Transverse colon (tissue), 4 donors: ENCODE measurements at regions not wholly inside any gene's neighbourhood (a gene's known extent, or its start where the extent isn't known, plus 50 kb on each side); places are given as distances from the start of the nearest gene placed in this dataset.

Experiments
- DNase-seq: peaks from one replicate; pipeline ENCODE4 v3.0.0-alpha.2; 2019
- H3K27ac ChIP-seq, 4 donors: fragments of 200-600 bp; sonication (generic); 2 replicates each; pipeline ENCODE4 v1.5.1; 2016 to 2018; ENCODE audit warnings: inconsistent platforms in 4 of 4
- H3K27me3 ChIP-seq: fragments of 200-600 bp; sonication (generic); 2 replicates; pipeline ENCODE4 v1.5.1; 2017; ENCODE audit warnings: inconsistent platforms
- H3K36me3 ChIP-seq, 4 donors: fragments of 200-600 bp; sonication (generic); 2 replicates each; pipeline ENCODE4 v1.5.1; 2017 to 2019; ENCODE audit warnings: inconsistent platforms in 4 of 4
- H3K4me1 ChIP-seq, 4 donors: fragments of 200-600 bp; sonication (generic); 2 replicates each; pipeline ENCODE4 v1.5.1; 2017 to 2020; ENCODE audit warnings: inconsistent platforms in 4 of 4
- H3K4me3 ChIP-seq, 4 donors: fragments of 200-600 bp; sonication (generic); 1 replicate in 1 of 4; 2 replicates in 3 of 4; pipeline versions ENCODE4 v1.5.1 to v1.6.1; 2017 to 2019; ENCODE audit warnings: inconsistent platforms in 4 of 4
- H3K9me3 ChIP-seq, 2 donors: fragments of 200-600 bp; sonication (generic); 2 replicates each; pipeline ENCODE4 v1.5.1; 2017 to 2019; ENCODE audit warnings: inconsistent platforms in 2 of 2
- CTCF ChIP-seq, 5 experiments: fragments of 200-600 bp in 3 of 5; fragments of 450-650 bp in 2 of 5; sonication (generic) in 3 of 5; IDR thresholded peaks; 1 replicate in 2 of 5; 2 replicates in 3 of 5; pipeline ENCODE4 v1.5.1; 2016 to 2017; ENCODE audit warnings: antibody characterized with exemption in 5 of 5, inconsistent platforms in 3 of 5, mild to moderate bottlenecking in 2 of 5, moderate library complexity in 1 of 5
- EP300 ChIP-seq: sonication (generic); formaldehyde crosslinking; IDR thresholded peaks from one replicate; pipeline ENCODE4 v1.6.1; 2017; ENCODE audit warnings: antibody characterized with exemption, low read depth
- POLR2A ChIP-seq: fragments of 450-650 bp; IDR thresholded peaks from one replicate; pipeline ENCODE4 v1.6.1; 2016; ENCODE audit warnings: antibody characterized with exemption, mild to moderate bottlenecking, moderate library complexity
- POLR2AphosphoS5 ChIP-seq, 3 donors: sonication (generic); formaldehyde crosslinking; IDR thresholded peaks; one replicate each; pipeline ENCODE4 v1.6.1; 2016; ENCODE audit warnings: antibody characterized with exemption in 3 of 3
- WGBS, 2 donors: methylation state at CpG; one replicate each; pipeline ENCODE4 v1.1.5; 2018; ENCODE audit warnings: low coverage in 1 of 2; 5-methylcytosine and 5-hydroxymethylcytosine counted together
- in situ Hi-C, 4 donors: fragments of 200-750 bp; cut with MboI; loops; one replicate each; pipeline versions ENCODE4 v1.15.0 to v1.15.1; 2017; ENCODE audit warnings: low sequenced_read_pairs in 3 of 4, low pct_ligation_motif_present in 1 of 4, low pct_unique_long_range_greater_than_20kb in 1 of 4
- intact Hi-C: fragments of 100-400 bp; cut with DNase I; formaldehyde crosslinking; loops from one replicate; pipeline ENCODE4 v1.15.1; 2023; ENCODE audit warnings: low total_unique reads

- intact Hi-C loops = no loop called here
- H3K27me3 ChIP-seq = no peaks in the 10 kb centered on the region
- H3K36me3 ChIP-seq = peaks cover 0 to 7% (median 0%) of the 10 kb centered on the region in 4 donors
- 91% methylated on average over 6 of the region's 6 CpGs; no CpG with 5 or more reads in 1 of the 2 donors for WGBS, 2 donors
- no peak for DNase-seq
- no peak overlapping the region for H3K4me3 ChIP-seq
- peaks cover 17 to 33% (median 29%) of the 10 kb centered on the region in 4 donors for H3K4me1 ChIP-seq
- no peak overlapping the region for H3K27ac ChIP-seq
- H3K9me3 ChIP-seq = no peaks in the 10 kb centered on the region
- in situ Hi-C loops = no loop called here
- no peak for TF ChIP-seq CTCF (IDR thresholded peaks at IDR 0.05)
- TF ChIP-seq POLR2AphosphoS5 (IDR thresholded peaks at IDR 0.05) = no peak
- TF ChIP-seq EP300 = no peak
- TF ChIP-seq POLR2A = no peak
Observed at GRCh38 chr3:127033171-127033570, 50.3 kb downstream of the PLXNA1 start.

GRCh38 chr3:127033786-127034185 lies 50.9 kb downstream of the PLXNA1 start:
- in situ Hi-C loops = no loop called here
- H3K27ac ChIP-seq = no peak overlapping the region
- DNase-seq = no peak
- 97% methylated on average over 13 of the region's 20 CpGs; no CpG with 5 or more reads in 1 of the 2 donors for WGBS, 2 donors
- no peaks in the 10 kb centered on the region for H3K27me3 ChIP-seq
- no peaks in the 10 kb centered on the region for H3K9me3 ChIP-seq
- no peak overlapping the region for H3K4me3 ChIP-seq
- peaks cover 0 to 7% (median 0%) of the 10 kb centered on the region in 4 donors for H3K36me3 ChIP-seq
- no peak for TF ChIP-seq CTCF (IDR thresholded peaks at IDR 0.05)
- TF ChIP-seq EP300 = no peak
- TF ChIP-seq POLR2AphosphoS5 (IDR thresholded peaks at IDR 0.05) = no peak
- no peak for TF ChIP-seq POLR2A
- H3K4me1 ChIP-seq = peaks cover 17 to 27% (median 27%) of the 10 kb centered on the region in 4 donors
- intact Hi-C loops = no loop called here

GRCh38 chr3:127034195-127034989 lies 51.5 kb downstream of the PLXNA1 start:
- DNase-seq = no peak
- no peak for TF ChIP-seq CTCF (IDR thresholded peaks at IDR 0.05)
- no peak for TF ChIP-seq POLR2A
- TF ChIP-seq POLR2AphosphoS5 (IDR thresholded peaks at IDR 0.05) = no peak
- no peak for TF ChIP-seq EP300
- H3K27me3 ChIP-seq = no peaks in the 10 kb centered on the region
- intact Hi-C loops = no loop called here
- H3K4me3 ChIP-seq = no peak overlapping the region
- H3K9me3 ChIP-seq = no peaks in the 10 kb centered on the region
- H3K36me3 ChIP-seq = peaks cover 0 to 7% (median 0%) of the 10 kb centered on the region in 4 donors
- in situ Hi-C loops = no loop called here
- H3K4me1 ChIP-seq = peaks cover 17 to 27% (median 27%) of the 10 kb centered on the region in 4 donors
- peak overlapping the region in 1 of 4 donors; percentile 82 for H3K27ac ChIP-seq
- WGBS, 2 donors = 93 to 100% methylated on average over 2 to 23 of the region's 30 CpGs

GRCh38 chr3:127034990-127035652 lies 52.2 kb downstream of the PLXNA1 start:
- DNase-seq = no peak
- no peak overlapping the region for H3K4me3 ChIP-seq
- peak overlapping the region; percentile 32 to 83 (median 74) for H3K27ac ChIP-seq
- no peaks in the 10 kb centered on the region for H3K27me3 ChIP-seq
- no peaks in the 10 kb centered on the region for H3K9me3 ChIP-seq
- WGBS, 2 donors = 81 to 93% methylated on average over 3 to 13 of the region's 13 CpGs
- in situ Hi-C loops = no loop called here
- peaks cover 17 to 27% (median 27%) of the 10 kb centered on the region in 4 donors for H3K4me1 ChIP-seq
- no peak for TF ChIP-seq EP300
- TF ChIP-seq CTCF (IDR thresholded peaks at IDR 0.05) = no peak
- TF ChIP-seq POLR2AphosphoS5 (IDR thresholded peaks at IDR 0.05) = no peak
- no peak for TF ChIP-seq POLR2A
- H3K36me3 ChIP-seq = peaks cover 0 to 7% (median 0%) of the 10 kb centered on the region in 4 donors
- intact Hi-C loops = no loop called here
